ENCODE measurements at regions not wholly inside any gene's neighbourhood (a gene's known extent, or its start where the extent isn't known, plus 50 kb on each side); places are given as distances from the start of the nearest gene placed in this dataset.
"Not testable (repeated sequence)": the region's sequence is repeated elsewhere in the genome, so short reads cannot be mapped to it uniquely, and the experiment has no call there.

- no peaks in the 10 kb centered on the region for H3K36me3 Mint-ChIP-seq
- peaks cover under 1% of the 10 kb centered on the region for H3K4me1 Mint-ChIP-seq
- no peak overlapping the region for H3K4me3 Mint-ChIP-seq
- peaks cover 13% of the 10 kb centered on the region for H3K27me3 Mint-ChIP-seq
- H3K9me3 Mint-ChIP-seq: no peaks in the 10 kb centered on the region
- no peak overlapping the region for H3K27ac Mint-ChIP-seq
- DNase-seq: no peak
Observed at GRCh38 chr18:59818769-59819168, 81.0 kb upstream of the PMAIP1 start.

GRCh38 chr18:59814891-59815290, 84.9 kb upstream of the PMAIP1 start:
- Mint-ChIP-seq H3K36me3 (no peaks in the 10 kb centered on the region), H3K27me3 (peaks cover 19% of the 10 kb centered on the region), H3K4me1 (peaks cover 1% of the 10 kb centered on the region), H3K9me3 (no peaks in the 10 kb centered on the region), H3K4me3 (no peak overlapping the region), H3K27ac (no peak overlapping the region)
- no peak for DNase-seq

DNA sequence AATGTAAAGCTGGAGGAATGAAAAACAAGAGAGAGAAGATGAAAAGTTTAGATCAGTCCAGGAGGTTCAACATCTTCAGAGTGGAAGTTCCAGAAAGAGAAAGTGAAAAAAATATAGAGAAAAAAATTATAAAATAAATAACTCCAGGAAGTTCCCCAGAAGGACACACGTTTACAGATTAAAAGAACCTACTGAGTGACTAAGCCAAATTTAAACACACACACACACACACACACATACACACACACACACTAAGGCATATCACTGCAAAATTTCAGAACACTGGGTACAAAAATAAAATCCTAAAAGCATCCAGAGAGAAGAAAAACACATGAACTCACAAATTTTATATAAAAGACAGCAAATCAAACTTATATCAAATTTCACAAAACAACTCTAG, 85.9 kb upstream of the PMAIP1 start:
- peaks cover 1% of the 10 kb centered on the region for H3K4me1 Mint-ChIP-seq
- H3K4me3 Mint-ChIP-seq: no peak overlapping the region
- H3K27me3 Mint-ChIP-seq: peaks cover 19% of the 10 kb centered on the region
- no peaks in the 10 kb centered on the region for H3K36me3 Mint-ChIP-seq
- no peaks in the 10 kb centered on the region for H3K9me3 Mint-ChIP-seq
- no peak overlapping the region for H3K27ac Mint-ChIP-seq
- DNase-seq: no peak

- Mint-ChIP-seq H3K36me3 (no peaks in the 10 kb centered on the region), H3K9me3 (no peaks in the 10 kb centered on the region), H3K27ac (no peak overlapping the region), H3K27me3 (peaks cover 22% of the 10 kb centered on the region), H3K4me3 (no peak overlapping the region), H3K4me1 (peaks cover 1% of the 10 kb centered on the region)
- no peak for DNase-seq
Observed at GRCh38 chr18:59810735-59811520, 88.9 kb upstream of the PMAIP1 start.

DNA sequence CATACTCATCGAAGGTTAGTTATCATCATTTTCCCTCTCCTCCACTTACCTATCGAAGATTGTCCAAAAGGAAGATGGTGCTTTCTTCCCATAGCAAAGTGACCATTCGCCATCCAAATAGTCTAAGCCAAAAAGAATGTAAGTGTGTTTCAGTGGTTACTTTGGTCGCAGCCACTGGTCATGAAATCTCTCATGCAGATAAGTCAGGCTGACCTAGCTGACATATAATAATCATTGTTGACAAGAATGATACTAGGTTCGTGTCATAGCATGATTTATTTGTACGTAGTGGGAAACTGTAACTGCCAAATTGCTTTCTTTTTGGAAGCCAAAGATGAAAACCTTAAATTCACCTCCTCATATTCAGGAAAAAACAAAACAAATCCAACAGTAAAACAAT, 89.6 kb upstream of the PMAIP1 start:
- Mint-ChIP-seq H3K27ac (no peak overlapping the region), H3K9me3 (no peaks in the 10 kb centered on the region), H3K36me3 (no peaks in the 10 kb centered on the region), H3K4me3 (no peak overlapping the region), H3K4me1 (peaks cover 1% of the 10 kb centered on the region), H3K27me3 (peaks cover 22% of the 10 kb centered on the region)
- DNase-seq: no peak

DNA sequence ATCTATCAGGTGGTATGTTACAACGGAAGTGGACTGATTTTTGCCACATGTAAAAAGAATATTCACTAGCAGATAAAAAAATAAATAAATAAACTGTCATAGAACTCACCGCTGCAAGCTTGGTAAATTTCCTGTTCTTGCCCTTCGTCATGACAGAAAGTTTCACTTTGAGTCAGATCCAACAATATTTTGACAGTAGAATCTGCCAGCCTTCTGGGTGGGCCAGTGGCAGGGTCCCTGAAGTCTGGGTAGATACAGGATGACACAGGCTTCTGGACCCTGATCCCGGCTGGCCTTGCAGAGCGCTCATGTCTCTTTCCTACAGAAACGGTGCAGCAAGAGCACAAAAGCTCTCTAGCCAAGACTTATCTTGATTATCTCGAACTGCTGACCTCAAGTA, 97.8 kb upstream of the PMAIP1 start:
- Mint-ChIP-seq H3K27ac (no peak overlapping the region), H3K4me1 (peaks cover 4% of the 10 kb centered on the region), H3K27me3 (no peaks in the 10 kb centered on the region), H3K36me3 (no peaks in the 10 kb centered on the region), H3K9me3 (no peaks in the 10 kb centered on the region), H3K4me3 (no peak overlapping the region)
- DNase-seq: no peak

GRCh38 chr18:59801576-59801975, 98.2 kb upstream of the PMAIP1 start:
- no peaks in the 10 kb centered on the region for H3K9me3 Mint-ChIP-seq
- H3K27ac Mint-ChIP-seq: no peak overlapping the region
- H3K36me3 Mint-ChIP-seq: no peaks in the 10 kb centered on the region
- no peak for DNase-seq
- no peak overlapping the region for H3K4me3 Mint-ChIP-seq
- peaks cover 4% of the 10 kb centered on the region for H3K4me1 Mint-ChIP-seq
- H3K27me3 Mint-ChIP-seq: no peaks in the 10 kb centered on the region

DNA sequence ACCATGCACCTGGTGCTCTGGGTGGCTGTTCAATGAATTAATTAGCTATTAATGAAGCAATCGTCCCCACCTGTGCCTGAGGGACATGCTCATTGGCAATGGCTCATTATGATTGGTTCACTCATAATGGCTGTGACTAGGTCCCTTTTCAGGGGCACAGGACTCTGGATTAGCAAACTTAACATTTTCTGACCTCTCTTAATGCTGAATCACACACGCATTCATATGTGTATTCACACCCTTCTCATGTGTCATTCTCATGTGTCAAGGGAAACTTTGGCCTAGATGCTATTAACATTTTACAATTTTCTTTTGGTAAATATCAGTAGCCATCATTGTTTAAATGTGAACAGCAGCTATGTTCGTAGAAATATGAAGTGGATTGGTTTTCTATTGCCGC, 98.9 kb upstream of the PMAIP1 start:
- no peak for DNase-seq
- Mint-ChIP-seq H3K4me3 (no peak overlapping the region), H3K27ac (no peak overlapping the region), H3K27me3 (no peaks in the 10 kb centered on the region), H3K9me3 (no peaks in the 10 kb centered on the region), H3K36me3 (no peaks in the 10 kb centered on the region), H3K4me1 (peaks cover 4% of the 10 kb centered on the region)

GRCh38 chr18:59799383-59800015, 100.3 kb upstream of the PMAIP1 start:
- Mint-ChIP-seq H3K27ac (no peak overlapping the region), H3K4me3 (no peak overlapping the region), H3K27me3 (no peaks in the 10 kb centered on the region), H3K9me3 (no peaks in the 10 kb centered on the region), H3K4me1 (peaks cover 4% of the 10 kb centered on the region), H3K36me3 (no peaks in the 10 kb centered on the region)
- DNase-seq: no peak

- Mint-ChIP-seq H3K4me3 (no peak overlapping the region), H3K9me3 (no peaks in the 10 kb centered on the region), H3K4me1 (no peaks in the 10 kb centered on the region), H3K27ac (no peak overlapping the region), H3K36me3 (no peaks in the 10 kb centered on the region), H3K27me3 (peaks cover 3% of the 10 kb centered on the region)
- no peak for DNase-seq
Observed at GRCh38 chr18:59795882-59796281, 98.7 kb upstream of the CCBE1 start.

GRCh38 chr18:59792353-59792752, 95.1 kb upstream of the CCBE1 start:
- no peak for DNase-seq
- Mint-ChIP-seq H3K27me3 (peaks cover 3% of the 10 kb centered on the region), H3K4me3 (no peak overlapping the region), H3K36me3 (no peaks in the 10 kb centered on the region), H3K9me3 (no peaks in the 10 kb centered on the region), H3K4me1 (no peaks in the 10 kb centered on the region), H3K27ac (no peak overlapping the region)

- not testable (repeated sequence) for H3K36me3 Mint-ChIP-seq, DNase-seq
Observed at GRCh38 chr18:59790346-59790936, 93.2 kb upstream of the CCBE1 start.

GRCh38 chr18:59788791-59789106, 91.5 kb upstream of the CCBE1 start:
- no peaks in the 10 kb centered on the region for H3K4me1 Mint-ChIP-seq
- no peak overlapping the region for H3K27ac Mint-ChIP-seq
- peaks cover 3% of the 10 kb centered on the region for H3K27me3 Mint-ChIP-seq
- no peaks in the 10 kb centered on the region for H3K36me3 Mint-ChIP-seq
- no peak overlapping the region for H3K4me3 Mint-ChIP-seq
- no peak for DNase-seq
- H3K9me3 Mint-ChIP-seq: no peaks in the 10 kb centered on the region

More at GRCh38 chr18:59790346-59790936, 93.2 kb upstream of the CCBE1 start:
- H3K9me3 Mint-ChIP-seq, H3K4me3 Mint-ChIP-seq, H3K27me3 Mint-ChIP-seq, H3K27ac Mint-ChIP-seq, H3K4me1 Mint-ChIP-seq: not testable (repeated sequence)

GRCh38 chr18:59787998-59788790, 91.0 kb upstream of the CCBE1 start:
- Mint-ChIP-seq H3K4me1 (no peaks in the 10 kb centered on the region), H3K9me3 (no peaks in the 10 kb centered on the region), H3K4me3 (no peak overlapping the region), H3K36me3 (no peaks in the 10 kb centered on the region), H3K27ac (no peak overlapping the region), H3K27me3 (peaks cover 6% of the 10 kb centered on the region)
- DNase-seq: no peak

- no peak for DNase-seq
- Mint-ChIP-seq H3K36me3 (no peaks in the 10 kb centered on the region), H3K9me3 (no peaks in the 10 kb centered on the region), H3K4me1 (no peaks in the 10 kb centered on the region), H3K4me3 (no peak overlapping the region), H3K27me3 (peaks cover 6% of the 10 kb centered on the region), H3K27ac (no peak overlapping the region)
Observed at GRCh38 chr18:59784694-59785093, 87.5 kb upstream of the CCBE1 start.
